Right kidney (tissue), 1 donor: ENCODE measurements at regions not wholly inside any gene's neighbourhood (a gene's known extent, or its start where the extent isn't known, plus 50 kb on each side); places are given as distances from the start of the nearest gene placed in this dataset.

Experiments used
- DNase-seq: peaks from one replicate; pipeline ENCODE4 v3.0.0-alpha.2; 2016

DNA sequence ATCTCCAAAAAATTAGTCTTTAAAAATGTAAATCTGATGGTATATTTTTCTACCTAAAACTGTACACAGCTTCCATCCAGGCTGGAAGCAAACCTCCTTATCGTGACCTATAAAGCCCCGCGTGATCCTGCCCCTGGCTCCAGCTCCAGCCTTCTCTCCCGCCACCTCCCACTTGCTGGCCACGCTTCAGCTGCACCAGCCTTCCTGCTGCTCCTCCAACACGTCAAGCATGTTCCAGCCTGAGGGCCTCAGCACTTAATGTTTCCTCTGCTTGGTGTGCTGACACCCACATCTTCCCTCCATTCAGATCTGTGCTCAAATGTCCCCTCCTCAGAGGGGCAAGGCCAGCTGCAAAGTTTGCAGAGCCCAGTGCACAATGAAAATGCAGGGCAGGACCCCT is 123.5 kb upstream of the MAGI3 start:
- DNase-seq, result no peak

DNA sequence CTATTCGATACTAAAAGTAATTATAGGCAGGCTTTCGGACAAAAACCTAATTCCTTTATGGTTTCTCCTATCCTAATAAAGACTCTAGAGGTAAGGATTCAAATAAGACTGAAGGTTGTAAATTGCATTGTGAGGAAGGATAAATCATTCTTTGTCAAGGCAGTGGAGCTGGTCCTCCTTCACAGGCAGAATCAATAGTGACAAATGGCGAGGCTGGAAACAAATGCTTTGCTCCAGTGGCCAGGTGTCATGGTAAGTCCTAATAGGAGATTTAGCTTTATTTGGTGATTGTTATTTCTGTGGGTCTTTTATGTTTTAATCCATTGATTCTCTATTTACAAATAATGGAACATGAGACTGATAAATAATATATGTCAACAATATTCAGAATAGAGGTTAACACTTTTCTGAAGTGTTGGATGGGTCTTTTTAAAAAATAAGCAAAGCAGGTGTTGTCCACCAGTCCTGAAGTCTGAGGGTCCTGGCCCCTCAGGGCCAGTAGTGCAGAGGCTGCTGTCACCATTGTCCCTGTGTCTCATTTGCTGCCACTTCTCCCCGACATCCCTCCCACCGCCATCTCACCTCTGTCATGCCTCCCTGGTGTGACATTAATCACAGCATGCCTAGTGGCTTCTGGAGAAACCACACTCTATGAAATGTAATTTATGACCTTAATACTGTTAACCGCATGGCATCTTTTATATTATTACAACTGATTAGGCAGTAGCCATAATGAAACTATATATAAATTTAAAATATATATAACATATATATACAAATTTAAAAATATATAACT is 120.9 kb upstream of the MAGI3 start:
- DNase-seq, result no peak

DNA sequence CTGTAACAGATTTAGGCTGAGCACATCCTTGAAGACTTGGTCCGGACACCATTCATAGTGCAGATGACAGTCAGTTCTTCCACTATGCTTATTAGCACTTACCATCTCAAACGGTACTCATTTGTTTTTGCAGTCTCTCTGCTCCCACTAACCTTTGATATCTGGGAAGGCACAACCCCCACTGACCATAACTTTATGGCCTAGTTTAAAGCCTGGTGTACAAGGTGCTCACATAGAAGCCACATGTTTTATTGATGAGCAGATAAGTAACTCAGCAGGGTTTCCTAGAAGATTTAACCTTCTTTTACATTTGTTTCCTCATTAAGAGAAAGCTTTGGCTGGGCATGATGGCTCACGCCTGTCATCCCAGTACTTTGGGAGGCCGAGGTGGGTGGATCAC is 119.3 kb upstream of the MAGI3 start:
- DNase-seq, result no peak

DNA sequence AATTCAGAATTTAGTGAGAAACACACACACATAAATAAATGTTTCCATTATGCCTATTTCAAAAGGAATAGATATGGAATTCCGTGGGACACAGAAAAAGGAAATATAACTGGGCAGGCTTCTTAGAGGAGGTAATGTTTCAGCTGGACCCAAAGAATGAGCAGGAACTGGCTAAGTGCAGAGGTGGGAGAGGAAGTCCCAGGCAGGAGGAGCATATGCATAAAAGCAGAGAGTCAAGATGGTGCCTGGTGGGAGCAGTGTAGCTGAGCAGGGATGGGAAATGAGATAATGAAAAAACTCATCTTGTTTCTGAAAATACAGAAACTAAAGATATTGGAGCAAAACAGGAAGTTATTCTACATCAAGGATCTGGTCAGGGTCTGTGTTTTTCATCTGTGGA is 115.2 kb upstream of the MAGI3 start:
- DNase-seq, result no peak

DNA sequence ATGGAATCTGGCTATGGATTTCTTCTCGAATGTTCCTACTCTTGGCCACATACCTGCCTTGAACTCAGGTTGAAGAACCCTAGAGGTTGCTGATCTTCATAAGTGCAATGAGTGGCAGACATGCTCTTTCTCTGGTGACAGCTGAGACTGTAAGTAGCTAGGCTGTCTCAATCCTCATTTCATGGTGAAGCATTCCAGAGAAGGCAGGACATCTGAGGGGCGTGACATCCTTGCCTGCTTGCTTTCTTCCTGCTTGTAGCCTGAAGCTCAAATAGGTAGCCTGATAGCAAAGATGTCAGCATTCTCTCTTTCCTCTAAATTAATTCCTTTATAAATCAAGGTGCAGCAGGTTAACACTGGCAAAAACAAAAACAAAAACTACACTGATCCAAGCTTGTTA is 114.6 kb upstream of the MAGI3 start:
- no peak for DNase-seq

DNA sequence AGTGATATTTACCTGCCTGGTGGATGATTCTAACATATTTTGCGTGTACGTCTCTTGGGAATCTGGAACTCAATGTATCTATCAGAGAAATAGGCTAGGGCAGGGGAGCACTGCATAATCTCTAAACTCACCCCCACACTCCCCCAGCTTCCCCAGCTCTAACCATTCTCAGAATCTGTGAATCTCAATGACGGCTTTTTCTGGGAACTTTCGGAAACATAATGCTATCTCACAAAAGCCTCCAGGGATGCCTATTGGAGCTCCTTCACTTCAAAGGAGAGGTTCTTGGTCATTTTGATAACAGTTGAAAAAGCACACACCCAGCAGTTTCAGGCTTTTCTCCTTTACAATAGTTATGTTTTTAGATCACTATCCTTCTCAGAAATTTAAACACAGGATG is 113.8 kb upstream of the MAGI3 start:
- no peak for DNase-seq

DNA sequence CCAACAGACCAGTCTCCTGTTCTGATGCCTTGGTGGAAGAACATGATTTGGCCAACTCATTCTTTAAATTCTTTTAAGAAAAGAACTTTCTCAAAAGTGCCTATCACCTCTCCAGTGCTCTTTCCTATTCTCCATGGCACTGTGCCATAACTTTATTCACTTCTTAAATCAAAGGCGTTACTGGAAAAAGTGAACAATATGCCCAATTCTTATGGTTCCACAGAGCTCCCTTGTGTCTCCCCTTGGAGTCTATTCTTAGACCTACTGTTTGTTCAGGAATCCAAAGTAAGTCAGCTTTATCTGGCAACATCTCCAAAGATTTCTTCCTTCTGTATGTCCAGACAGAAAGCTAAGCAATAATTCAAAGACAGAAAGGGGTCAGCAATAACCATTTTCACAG is 111.9 kb upstream of the MAGI3 start:
- no peak for DNase-seq

DNA sequence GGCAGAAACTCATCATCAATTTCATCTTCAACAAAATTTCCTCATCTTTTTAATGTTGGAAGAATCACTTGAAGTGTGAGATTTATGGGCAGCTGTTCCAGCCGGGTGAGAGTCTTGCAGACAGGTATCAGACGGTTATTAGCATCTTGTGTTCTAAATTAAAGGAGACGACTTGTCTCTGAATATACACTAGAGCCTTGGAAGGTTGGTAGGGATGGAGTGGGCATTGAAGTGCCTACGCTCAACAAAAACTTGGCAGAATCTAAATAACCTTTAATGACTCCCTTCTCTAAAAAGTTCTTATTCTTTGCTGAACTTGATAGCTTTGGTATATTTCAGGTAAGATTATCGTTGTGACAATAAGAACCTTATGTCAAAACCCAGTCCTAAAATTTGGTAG is 111.5 kb upstream of the MAGI3 start:
- no peak for DNase-seq

DNA sequence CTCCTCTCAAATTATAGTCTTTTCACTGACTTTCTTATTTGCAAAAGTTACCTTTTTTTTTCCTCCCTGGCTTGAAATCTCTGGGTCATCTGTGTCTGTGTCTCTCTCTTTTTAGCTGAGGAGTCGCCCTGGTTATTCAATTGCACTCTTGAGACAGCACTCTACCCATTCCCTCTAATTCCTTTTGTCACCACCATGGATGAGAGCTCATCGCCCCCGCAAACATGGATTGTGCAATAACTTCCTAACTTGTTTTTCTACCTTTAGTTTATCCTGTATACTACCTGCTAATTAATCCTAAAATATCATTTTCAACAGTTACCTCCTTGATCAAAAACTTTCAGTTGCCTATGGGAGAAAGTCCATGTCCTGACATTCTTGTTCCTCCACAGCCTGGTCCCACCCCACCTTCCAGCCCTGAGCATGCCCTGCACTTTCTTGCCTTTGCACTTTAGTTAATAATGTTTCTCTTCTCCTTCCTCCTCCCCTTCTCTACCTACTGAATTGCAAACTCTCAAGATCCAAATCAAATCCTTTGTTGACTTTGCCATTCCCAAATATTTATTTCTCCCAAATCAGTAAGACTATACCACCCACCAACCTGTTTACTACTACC is 110.4 kb upstream of the MAGI3 start:
- DNase-seq, result no peak

DNA sequence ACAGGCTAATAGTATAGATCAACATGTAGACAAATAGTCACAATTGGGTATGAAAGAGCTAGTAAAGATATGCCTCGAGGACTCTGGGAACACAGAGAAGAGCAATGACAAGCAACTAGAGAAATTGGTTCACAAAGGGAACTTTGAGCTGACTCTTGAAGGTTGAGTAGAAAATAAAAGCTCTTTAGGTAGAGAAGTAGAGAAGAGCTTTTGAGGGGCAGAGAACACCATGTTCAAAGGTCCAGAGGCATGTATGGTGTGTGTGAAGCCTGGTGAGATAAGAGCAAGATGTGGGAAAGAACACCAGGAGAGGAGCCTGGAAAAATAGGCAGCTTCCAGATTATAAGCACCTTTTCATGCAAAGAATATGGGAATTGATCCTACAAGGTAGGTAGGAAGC is 109.7 kb upstream of the MAGI3 start:
- no peak for DNase-seq

DNA sequence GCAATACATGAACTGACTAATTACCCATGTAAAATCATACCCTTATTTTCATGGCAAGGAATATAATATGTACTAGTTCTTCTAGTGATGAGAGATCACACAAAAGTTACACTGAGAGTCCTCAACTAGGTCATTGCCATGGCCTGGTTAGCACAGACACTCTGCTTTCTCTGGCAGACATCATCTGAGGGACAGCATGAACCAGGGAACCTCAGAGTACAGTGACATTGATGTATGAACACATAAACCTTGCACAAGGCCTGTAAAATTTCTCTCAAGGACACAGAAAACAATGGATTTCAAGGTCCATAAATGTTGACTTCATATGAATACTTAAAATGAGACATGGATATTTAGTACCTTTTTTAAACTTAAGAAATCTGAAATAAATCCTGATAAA is 108.8 kb upstream of the MAGI3 start:
- DNase-seq, result no peak

DNA sequence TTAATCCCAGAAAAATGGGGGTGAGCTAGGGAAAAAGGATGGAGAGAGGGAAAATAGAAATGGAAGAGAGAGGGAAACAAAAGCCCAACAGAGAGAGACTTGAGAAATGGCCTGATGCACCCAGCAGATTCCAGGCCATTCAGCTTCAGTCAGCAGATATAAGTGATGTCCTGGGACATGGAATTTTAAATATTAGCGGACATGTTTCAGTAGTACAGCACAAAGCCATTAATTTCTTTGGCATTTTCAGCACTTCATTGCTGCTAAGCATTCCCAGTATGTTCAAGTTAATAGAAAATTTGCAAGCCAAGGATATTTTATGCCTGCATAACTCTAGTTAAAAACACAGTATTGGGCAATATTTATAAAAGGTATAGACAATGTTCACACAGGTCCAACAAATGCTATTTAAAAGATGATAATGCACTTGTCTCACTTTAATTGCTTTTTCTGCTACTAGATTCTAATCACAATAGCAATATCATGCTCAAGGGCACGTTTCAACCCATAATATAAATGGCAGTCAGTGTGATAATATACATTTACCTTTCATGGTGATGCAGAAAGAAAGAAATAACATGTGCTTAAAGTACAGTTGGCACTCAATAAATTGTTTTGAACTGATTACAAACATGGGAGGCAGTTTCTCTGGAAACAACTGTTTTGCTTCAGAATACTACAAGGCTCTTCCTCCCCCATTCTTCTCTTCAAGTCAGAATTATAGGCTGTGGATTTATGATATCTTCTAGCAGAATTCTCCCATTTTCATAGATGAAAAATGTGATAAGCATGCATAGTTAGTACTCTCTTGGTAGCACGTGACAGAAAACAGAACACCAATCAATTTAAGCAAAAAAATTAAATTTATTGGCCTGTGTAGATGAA is 108.1 kb upstream of the MAGI3 start:
- DNase-seq, result no peak

DNA sequence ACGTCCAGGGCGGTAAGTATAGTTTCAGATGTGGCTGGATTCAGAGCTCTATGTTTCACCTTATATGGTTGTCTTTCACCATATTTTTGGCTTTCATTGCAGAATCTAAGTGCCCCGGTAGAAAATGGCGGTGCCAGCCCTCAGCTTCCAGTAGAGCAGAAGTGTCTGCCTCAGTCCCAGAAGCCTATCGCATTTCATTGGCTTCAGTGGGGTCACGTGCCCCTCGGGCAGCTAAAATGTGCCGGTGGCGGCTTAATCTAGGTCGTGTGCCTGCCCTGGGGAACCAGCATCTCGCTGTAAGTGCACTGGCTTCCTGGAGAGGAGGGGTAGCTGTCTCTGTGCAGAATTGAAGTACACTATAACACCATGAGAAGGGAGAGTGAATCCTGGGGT is 107.4 kb upstream of the MAGI3 start:
- no peak for DNase-seq

DNA sequence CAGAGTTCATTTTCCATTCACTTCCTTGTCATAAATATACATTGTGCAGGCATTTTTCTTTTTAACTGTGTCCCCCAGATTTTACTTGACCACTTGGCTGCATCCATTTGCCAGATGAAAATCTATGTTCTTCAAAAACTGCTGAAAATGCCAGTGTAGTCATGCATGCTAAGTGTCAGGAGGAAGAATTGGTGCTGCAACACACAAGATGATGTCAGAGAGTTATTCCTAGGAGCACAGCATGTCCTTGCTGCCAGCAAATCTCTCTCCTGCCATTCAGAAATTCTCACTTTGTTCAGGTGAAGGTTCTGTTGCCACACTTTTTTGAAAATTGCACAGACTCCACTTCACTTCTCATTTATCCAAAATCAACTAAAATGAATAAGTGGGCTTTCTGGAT is 106.4 kb upstream of the MAGI3 start:
- no peak for DNase-seq

DNA sequence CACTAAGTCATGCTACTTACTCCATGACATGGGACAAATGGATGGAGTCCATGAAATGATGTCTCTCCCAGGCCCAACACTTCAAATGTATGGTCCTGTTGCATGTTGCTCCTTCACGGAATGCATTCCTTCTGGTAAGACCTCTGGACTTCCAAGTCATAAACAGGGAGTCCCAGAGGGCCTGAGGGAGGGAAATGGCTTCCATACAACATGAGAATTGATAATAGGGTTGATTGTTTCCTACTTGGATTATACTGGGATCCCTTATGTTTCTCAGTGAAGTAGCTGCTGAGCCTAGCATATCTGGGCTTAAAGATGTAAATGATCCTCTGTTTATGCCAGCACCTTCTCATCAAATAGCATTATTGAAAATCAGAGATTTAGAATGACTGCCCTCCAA is 104.2 kb upstream of the MAGI3 start:
- DNase-seq, result no peak

DNA sequence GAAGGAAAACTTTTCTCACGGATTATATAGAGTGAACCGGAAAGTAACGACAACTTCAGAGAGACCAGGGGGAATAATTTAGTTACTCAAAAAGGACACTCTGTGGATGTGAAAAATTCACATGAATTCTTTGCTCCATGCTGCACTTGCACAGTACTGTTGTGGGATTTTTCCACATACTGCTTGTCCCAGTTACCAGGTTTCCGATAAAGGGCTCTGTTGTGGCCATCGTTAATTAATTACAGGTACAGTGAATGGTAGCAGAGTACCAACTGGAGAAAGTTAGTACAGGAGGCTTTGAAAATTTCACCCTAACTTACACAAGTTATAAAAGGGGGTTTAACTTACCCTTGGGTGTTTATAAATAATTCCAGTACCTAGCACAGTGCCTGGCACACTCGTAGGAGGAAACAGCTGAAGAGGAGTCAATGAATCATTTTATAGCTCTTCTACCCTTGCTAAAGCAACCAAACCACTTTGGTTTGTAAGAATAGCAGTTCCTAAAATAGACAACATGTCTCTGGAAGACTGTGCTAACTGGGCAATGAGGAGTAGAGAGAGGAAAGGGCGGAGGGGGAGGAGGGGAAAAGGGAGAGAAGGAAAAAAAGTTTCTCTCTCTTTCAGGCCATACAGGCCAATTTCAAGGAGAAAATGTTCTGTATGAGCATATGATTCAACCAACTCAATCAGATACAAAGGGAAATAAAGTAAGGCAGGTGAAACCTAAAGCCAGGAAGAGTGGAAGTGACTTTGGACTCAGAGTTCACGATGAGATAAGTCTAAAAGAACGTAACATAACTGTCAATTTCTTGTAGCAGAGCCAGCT is 98.3 kb upstream of the MAGI3 start:
- DNase-seq, result no peak

DNA sequence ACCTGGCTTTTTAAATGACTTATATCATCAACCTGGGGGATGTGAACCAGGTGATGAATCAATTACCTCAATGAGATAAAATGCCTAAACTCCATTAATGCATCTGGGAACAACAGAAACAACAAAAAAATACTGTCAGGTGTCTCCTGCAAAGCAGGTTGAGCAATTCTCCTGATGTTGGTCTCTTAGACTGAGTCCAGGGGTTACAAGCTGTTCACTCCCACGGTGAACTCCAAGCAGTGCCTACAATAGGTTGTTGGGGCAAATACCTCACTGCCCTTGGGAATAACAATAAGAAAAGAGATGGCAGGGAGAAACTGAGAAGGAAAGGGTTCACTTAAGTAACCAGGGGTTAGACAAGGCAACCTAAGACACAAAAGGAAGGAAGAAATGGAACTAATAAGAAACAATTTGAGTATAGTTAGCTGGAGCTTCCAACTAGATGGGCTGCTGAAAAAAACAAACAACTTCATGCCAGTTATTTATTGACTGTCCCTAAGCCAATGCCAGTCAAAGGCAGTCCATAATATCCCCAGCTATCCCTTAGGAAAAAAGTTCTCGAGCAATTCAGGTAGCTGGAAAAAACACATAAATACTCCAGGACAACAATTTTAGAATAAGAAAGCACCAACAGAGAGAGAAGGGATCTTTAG is 97.6 kb upstream of the MAGI3 start:
- DNase-seq, result no peak

DNA sequence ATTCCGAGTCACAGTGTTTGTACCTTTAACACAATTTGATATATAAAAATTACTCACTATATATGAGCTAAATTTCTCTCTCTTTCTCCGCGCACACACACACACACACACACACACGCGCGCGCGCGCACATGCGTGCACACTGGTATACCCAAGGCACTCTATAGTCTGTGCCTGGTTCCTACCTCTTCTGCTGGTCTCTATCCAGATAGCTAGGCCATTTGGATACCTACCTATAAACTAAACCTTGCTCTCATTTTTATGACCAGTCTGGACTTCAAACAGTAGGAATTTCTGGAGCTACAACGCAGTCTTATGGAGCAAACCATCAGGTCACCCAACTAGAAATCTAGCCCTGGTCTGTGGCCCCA is 97.1 kb upstream of the MAGI3 start:
- no peak for DNase-seq

DNA sequence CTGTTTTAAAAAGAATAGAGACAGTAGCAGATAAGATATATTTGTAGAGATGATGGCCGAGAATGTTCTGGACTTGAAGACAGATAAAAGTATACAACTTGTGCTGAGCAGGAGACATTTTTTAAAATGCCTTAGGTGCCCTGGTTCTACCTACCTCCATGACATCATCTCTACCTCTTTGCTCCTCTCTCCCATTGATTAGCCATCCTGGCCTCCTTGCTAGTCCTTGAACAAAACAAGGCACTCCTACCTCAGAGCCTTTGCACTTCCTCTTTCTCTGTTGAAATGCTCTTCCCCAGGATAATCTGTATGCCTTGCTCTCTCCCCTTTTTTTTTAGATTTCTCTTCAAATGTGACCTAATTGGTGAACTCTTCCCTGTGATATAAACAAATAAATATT is 92.6 kb upstream of the MAGI3 start:
- DNase-seq, result no peak

DNA sequence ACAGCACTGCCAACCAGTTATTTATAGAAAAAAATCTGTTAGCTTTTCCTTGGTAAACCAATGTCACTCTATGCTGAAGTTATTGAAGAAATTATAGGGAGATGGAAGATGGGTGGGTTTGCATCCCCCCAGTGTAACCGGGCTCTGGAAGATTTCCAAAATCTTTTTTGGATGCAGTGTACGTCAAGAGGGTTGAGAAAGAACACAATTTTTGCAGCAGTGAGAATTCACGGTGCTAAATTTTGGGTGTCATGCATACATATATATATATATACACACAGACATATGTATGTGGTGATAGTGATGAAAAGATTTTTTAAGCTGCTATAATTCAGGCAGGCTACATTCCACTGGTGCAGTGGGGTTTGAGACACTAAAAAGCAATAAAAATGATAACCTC is 91.4 kb upstream of the MAGI3 start:
- no peak for DNase-seq

DNA sequence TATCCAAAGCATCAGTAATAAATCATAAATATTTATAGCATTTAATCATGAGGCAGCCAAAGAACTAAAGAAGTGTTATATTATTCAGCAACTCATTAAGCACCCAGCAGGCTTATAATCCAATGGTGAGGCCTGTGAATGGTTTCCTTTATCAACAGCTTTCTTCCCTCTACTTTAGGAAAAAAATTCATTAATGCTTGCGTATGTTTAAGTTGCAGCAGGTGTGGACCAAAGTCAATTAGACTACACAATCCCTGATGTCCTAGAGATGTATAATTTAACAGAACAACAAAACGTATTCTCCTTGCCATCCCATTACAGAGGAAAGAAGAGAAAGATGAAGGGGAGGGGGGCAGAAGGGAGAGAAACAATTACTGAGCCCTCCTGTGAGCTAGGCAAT is 87.7 kb upstream of the MAGI3 start:
- DNase-seq, result no peak

DNA sequence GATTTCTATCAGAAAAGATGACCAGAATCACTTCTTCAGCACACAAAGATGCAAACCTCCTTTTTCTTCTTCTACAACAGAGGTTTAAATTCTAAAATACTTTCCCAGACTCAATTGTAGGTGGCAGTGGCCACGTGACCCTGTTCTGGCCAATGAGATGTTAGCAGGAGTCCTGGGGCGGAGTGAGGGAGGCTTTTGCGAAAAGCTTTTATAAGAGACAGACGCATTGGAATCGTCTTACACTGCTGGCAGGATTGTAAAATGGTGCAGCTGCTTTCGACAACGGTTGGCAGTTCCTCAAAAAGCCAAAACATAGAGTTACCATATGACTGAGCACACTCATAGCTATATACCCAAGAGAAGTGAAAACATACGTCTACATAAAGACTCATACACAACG is 87.0 kb upstream of the MAGI3 start:
- no peak for DNase-seq
